ENCODE measurements at regions not wholly inside any gene's neighbourhood (a gene's known extent, or its start where the extent isn't known, plus 50 kb on each side); places are given as distances from the start of the nearest gene placed in this dataset.

GRCh38 chr17:31743797-31744196, 115.2 kb downstream of the COPRS start:
- POLR2A ChIA-PET = interaction anchor here (0.6 kb wide), 1 partner anchor 885 kb away, joined by 4 read pairs; no protein-coding TSS in a partner anchor
- in situ Hi-C loops (cut with MboI) (no loop called here), intact Hi-C loops (cut with micrococcal nuclease) (no loop called here)
- Histone ChIP-seq H3K9me1 (ENCODE audit: control insufficient read depth, insufficient read depth, low read length) (no peaks in the 10 kb centered on the region), H2AFZ (ENCODE audit: low read depth, low read length) (no peak overlapping the region), H3K9me3 (replicated peaks; ENCODE audit: control insufficient read depth, insufficient read depth, low read depth, low read length) (no peaks in the 10 kb centered on the region), H3K27me3 (ENCODE audit: control insufficient read depth in 2 of 2, insufficient read depth in 2 of 2, low read length in 2 of 2) (peaks cover 8 to 23% of the 10 kb centered on the region in 2 experiments; a peak in 4 of 5 replicates), H3K4me3 (no peak overlapping the region), H3K36me3 (ENCODE audit: control insufficient read depth, insufficient read depth, low read length) (no peaks in the 10 kb centered on the region), H3K9ac (ENCODE audit: insufficient read depth in 1 of 2, low read depth in 2 of 2, low read length in 2 of 2) (no peak overlapping the region), H3K4me1 (replicated peaks in 1 of 2; ENCODE audit: control insufficient read depth in 2 of 2, insufficient read depth in 2 of 2, low read length in 2 of 2) (no peaks in the 10 kb centered on the region), H3K4me2 (ENCODE audit: insufficient read depth, low read length) (no peak overlapping the region), H4K20me1 (replicated peaks; ENCODE audit: control insufficient read depth, insufficient read depth, low read length) (no peaks in the 10 kb centered on the region; the same call in 1 of the 2 replicates), H3K27ac (ENCODE audit: extremely low read depth, low read depth, low read length) (no peak overlapping the region), H3K79me2 (ENCODE audit: control insufficient read depth, insufficient read depth, low read length) (no peaks in the 10 kb centered on the region)
- no peak for DNase-seq (ENCODE audit: extremely low read depth in 1 of 4, low spot score in 3 of 4)
- no peak for ATAC-seq
- CTCF ChIA-PET (ENCODE audit: low intra/inter-chr PET ratio) = no interaction called here
- 7% methylated on average over 2 of the region's 2 CpGs for WGBS (ENCODE audit: insufficient coverage, low coverage, missing lambda C conversion rate)
- no peak for FAIRE-seq
- BruUV-seq (replicated peaks) = no TSS peak
- TF ChIP-seq, protein P1, sequence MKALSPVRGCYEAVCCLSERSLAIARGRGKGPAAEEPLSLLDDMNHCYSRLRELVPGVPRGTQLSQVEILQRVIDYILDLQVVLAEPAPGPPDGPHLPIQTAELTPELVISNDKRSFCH (CRISPR knock-in tag; IDR thresholded peaks at IDR 0.05) = no peak
- TF ChIP-seq, protein P1 (tag; IDR thresholded peaks at IDR 0.05) = no peak
- TF ChIP-seq RREB1 (CRISPR knock-in tag; IDR thresholded peaks at IDR 0.05) = no peak
- TF ChIP-seq ZNF134 (CRISPR knock-in tag; conservative IDR thresholded peaks at IDR 0.05) = no peak
- TF ChIP-seq TARDBP (IDR thresholded peaks at IDR 0.05) = no peak
- TF ChIP-seq RNF2 (IDR thresholded peaks at IDR 0.05) = no peak
- TF ChIP-seq BACH1 (tag; IDR thresholded peaks at IDR 0.05) = no peak
- TF ChIP-seq PHF8 (IDR thresholded peaks at IDR 0.05; ENCODE audit: borderline replicate concordance, low read length) = no peak
- TF ChIP-seq, protein P2, sequence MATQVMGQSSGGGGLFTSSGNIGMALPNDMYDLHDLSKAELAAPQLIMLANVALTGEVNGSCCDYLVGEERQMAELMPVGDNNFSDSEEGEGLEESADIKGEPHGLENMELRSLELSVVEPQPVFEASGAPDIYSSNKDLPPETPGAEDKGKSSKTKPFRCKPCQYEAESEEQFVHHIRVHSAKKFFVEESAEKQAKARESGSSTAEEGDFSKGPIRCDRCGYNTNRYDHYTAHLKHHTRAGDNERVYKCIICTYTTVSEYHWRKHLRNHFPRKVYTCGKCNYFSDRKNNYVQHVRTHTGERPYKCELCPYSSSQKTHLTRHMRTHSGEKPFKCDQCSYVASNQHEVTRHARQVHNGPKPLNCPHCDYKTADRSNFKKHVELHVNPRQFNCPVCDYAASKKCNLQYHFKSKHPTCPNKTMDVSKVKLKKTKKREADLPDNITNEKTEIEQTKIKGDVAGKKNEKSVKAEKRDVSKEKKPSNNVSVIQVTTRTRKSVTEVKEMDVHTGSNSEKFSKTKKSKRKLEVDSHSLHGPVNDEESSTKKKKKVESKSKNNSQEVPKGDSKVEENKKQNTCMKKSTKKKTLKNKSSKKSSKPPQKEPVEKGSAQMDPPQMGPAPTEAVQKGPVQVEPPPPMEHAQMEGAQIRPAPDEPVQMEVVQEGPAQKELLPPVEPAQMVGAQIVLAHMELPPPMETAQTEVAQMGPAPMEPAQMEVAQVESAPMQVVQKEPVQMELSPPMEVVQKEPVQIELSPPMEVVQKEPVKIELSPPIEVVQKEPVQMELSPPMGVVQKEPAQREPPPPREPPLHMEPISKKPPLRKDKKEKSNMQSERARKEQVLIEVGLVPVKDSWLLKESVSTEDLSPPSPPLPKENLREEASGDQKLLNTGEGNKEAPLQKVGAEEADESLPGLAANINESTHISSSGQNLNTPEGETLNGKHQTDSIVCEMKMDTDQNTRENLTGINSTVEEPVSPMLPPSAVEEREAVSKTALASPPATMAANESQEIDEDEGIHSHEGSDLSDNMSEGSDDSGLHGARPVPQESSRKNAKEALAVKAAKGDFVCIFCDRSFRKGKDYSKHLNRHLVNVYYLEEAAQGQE (IDR thresholded peaks at IDR 0.05; ENCODE audit: borderline replicate concordance) = no peak
- TF ChIP-seq, protein P2 (CRISPR knock-in tag; IDR thresholded peaks at IDR 0.05; ENCODE audit: low read depth) = no peak
